ENCODE measurements at regions not wholly inside any gene's neighbourhood (a gene's known extent, or its start where the extent isn't known, plus 50 kb on each side); places are given as distances from the start of the nearest gene placed in this dataset.

DNA sequence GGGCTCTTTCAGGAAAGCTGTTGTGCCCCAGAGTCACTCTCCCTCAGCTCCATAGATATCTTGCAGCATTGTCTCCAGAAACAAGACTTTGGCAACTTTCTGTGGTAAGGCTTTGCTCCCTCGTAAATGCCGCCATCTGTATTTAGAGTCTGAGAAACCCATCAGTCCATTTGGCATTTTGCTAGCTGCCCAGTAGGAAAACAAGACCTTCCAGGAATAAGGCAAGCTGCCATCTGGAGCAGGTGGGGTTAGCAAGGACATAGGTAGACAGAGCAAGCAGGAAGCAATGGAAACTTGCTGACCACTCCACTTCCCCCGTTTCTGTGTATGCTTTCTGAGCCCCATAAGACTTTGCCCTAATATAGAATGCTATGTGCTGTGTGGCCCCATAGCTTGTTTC lies 131.9 kb downstream of the SPATA19 start:
- TF ChIP-seq CTCF (IDR thresholded peaks at IDR 0.05; ENCODE audit: insufficient read depth, low read length, missing control alignments) = no peak
- CTCF ChIA-PET = no interaction called here
- DNase-seq (ENCODE audit: low read depth, low spot score) = no peak
- H3K4me3 ChIP-seq (ENCODE audit: low read depth, low read length) = no peak overlapping the region
- POLR2A ChIA-PET = no interaction called here

DNA sequence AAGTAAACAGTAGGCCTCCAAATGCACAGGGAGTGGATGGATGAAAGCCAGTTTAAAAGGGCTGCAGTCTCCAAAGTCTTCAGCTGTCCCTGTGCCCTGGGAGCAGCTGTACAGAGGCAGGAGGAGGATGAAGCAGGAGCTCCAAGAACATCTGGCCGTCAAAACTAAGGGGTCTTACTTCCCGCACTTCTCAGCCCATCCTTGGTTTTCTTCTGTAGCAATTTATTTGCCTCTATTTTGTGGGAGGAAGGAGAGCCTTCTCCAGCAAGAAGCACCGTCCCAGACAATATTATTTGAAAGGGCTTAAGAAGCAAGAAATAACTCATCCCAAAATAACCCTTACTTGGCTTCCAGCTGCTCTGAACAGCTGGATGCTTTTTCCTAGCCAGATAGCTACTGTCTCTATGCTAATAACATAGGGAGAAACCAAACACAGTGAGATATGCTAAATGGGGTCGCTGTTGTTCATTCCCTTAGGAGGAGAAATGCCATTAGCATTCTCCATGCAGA lies 133.2 kb downstream of the SPATA19 start:
- no peak for DNase-seq (ENCODE audit: low read depth, low spot score)
- no peak overlapping the region for H3K4me3 ChIP-seq (ENCODE audit: low read depth, low read length)
- POLR2A ChIA-PET = no interaction called here
- TF ChIP-seq CTCF (IDR thresholded peaks at IDR 0.05; ENCODE audit: insufficient read depth, low read length, missing control alignments) = no peak
- CTCF ChIA-PET = no interaction called here

GRCh38 chr11:133711545-133711944 lies 133.8 kb downstream of the SPATA19 start:
- no peak for TF ChIP-seq CTCF (IDR thresholded peaks at IDR 0.05; ENCODE audit: insufficient read depth, low read length, missing control alignments)
- no peak overlapping the region for H3K4me3 ChIP-seq (ENCODE audit: low read depth, low read length)
- POLR2A ChIA-PET = no interaction called here
- DNase-seq (ENCODE audit: low read depth, low spot score) = no peak
- CTCF ChIA-PET = no interaction called here

- no peak overlapping the region for H3K4me3 ChIP-seq (ENCODE audit: low read depth, low read length)
- TF ChIP-seq CTCF (IDR thresholded peaks at IDR 0.05; ENCODE audit: insufficient read depth, low read length, missing control alignments) = no peak
- ChIA-PET CTCF (no interaction called here), POLR2A (no interaction called here)
- no peak for DNase-seq (ENCODE audit: low read depth, low spot score)
Measured at GRCh38 chr11:133710681-133711240, 134.6 kb downstream of the SPATA19 start.

- ChIA-PET CTCF (no interaction called here), POLR2A (no interaction called here)
- TF ChIP-seq CTCF (IDR thresholded peaks at IDR 0.05; ENCODE audit: insufficient read depth, low read length, missing control alignments) = no peak
- DNase-seq (ENCODE audit: low read depth, low spot score) = no peak
- no peak overlapping the region for H3K4me3 ChIP-seq (ENCODE audit: low read depth, low read length)
Measured at GRCh38 chr11:133710241-133710640, 135.1 kb downstream of the SPATA19 start.

- no peak overlapping the region for H3K4me3 ChIP-seq (ENCODE audit: low read depth, low read length)
- DNase-seq (ENCODE audit: low read depth, low spot score) = no peak
- CTCF ChIA-PET = no interaction called here
- POLR2A ChIA-PET = no interaction called here
- no peak for TF ChIP-seq CTCF (IDR thresholded peaks at IDR 0.05; ENCODE audit: insufficient read depth, low read length, missing control alignments)
Measured at GRCh38 chr11:133708547-133709051, 136.7 kb downstream of the SPATA19 start.

All from AG04449 (cell line).